Ishikawa (cell line): ENCODE measurements at regions not wholly inside any gene's neighbourhood (a gene's known extent, or its start where the extent isn't known, plus 50 kb on each side); places are given as distances from the start of the nearest gene placed in this dataset.

ENCODE experiments used
- CEBPB ChIP-seq: IDR thresholded peaks from 2 replicates; pipeline ENCODE4 v1.6.1; 2012
- CREB1 ChIP-seq: IDR thresholded peaks from 2 replicates; pipeline ENCODE4 v1.6.1; 2012; ENCODE audit warnings: low read depth
- EGR1 ChIP-seq: IDR thresholded peaks from 2 replicates; pipeline ENCODE4 v1.6.1; 2012
- EP300 ChIP-seq: IDR thresholded peaks from 2 replicates; pipeline ENCODE4 v1.6.1; 2012; ENCODE audit warnings: borderline replicate concordance
- FOXM1 ChIP-seq: IDR thresholded peaks from 2 replicates; pipeline ENCODE4 v1.6.1; 2012; ENCODE audit warnings: low read depth, borderline replicate concordance
- MAX ChIP-seq: IDR thresholded peaks from 2 replicates; pipeline ENCODE4 v1.6.1; 2012
- NFIC ChIP-seq: IDR thresholded peaks from 2 replicates; pipeline ENCODE4 v1.6.1; 2012
- RAD21 ChIP-seq: IDR thresholded peaks from 2 replicates; pipeline ENCODE4 v1.6.1; 2012; ENCODE audit warnings: low read depth
- REST ChIP-seq: IDR thresholded peaks from 2 replicates; pipeline ENCODE4 v1.6.1; 2012; ENCODE audit warnings: low read depth, mild to moderate bottlenecking
- TAF1 ChIP-seq: IDR thresholded peaks from 2 replicates; pipeline ENCODE4 v1.6.1; 2012; ENCODE audit warnings: low read depth, mild to moderate bottlenecking
- TCF12 ChIP-seq: IDR thresholded peaks from 2 replicates; pipeline ENCODE4 v1.6.1; 2012; ENCODE audit warnings: low read depth
- TEAD4 ChIP-seq: IDR thresholded peaks from 2 replicates; pipeline ENCODE4 v1.6.1; 2012
- YY1 ChIP-seq: IDR thresholded peaks from 2 replicates; pipeline ENCODE4 v1.6.1; 2012; ENCODE audit warnings: low read depth
- ZBTB7A ChIP-seq: IDR thresholded peaks from 2 replicates; pipeline ENCODE4 v1.6.1; 2012; ENCODE audit warnings: low read depth
- TF ChIP-seq, protein P1 (sequence below): IDR thresholded peaks from 2 replicates; pipeline ENCODE4 v1.6.1; 2012

DNA sequence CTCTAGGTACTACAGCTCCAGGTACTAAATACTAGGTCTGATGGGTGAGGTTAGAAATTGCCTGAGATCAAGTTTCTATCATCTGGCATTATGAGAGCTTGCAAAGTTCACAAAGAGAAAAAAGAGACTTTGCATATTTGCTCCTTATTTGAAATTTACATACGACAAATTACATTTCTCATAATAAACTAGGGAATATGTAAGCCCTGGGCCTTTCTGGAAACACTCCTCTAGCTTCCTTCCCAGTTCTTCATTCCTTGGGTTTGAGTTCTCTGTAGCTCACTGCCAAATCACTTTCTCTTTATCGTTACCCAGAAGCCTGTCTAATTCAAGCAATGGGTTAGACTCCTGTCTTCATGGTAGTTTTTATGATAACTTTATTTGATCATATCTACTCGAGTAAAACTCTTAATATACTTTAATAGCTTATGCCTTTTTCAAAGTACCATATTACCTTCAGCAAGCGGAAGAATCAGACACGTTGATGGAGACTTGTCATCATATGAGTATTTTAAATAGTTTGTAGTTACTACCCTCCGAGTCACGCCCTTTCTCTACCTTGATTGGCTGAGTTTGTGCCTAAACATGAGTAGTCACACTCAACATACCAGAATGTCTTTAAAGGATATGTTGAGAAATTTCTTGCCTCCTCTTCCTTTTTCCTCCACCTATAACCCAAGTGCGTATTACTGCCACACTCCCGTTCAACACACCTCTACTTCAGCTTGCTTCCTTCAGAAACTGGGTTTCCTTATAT, 150.5 kb downstream of the DKK1 start:
- TF ChIP-seq CEBPB (no peak), EP300 (no peak), ZBTB7A (no peak), REST (no peak), CREB1 (no peak), TCF12 (no peak), TAF1 (no peak), YY1 (no peak), TEAD4 (no peak), EGR1 (no peak), RAD21 (no peak), FOXM1 (no peak), NFIC (no peak), MAX (no peak)
- TF ChIP-seq, protein P1, sequence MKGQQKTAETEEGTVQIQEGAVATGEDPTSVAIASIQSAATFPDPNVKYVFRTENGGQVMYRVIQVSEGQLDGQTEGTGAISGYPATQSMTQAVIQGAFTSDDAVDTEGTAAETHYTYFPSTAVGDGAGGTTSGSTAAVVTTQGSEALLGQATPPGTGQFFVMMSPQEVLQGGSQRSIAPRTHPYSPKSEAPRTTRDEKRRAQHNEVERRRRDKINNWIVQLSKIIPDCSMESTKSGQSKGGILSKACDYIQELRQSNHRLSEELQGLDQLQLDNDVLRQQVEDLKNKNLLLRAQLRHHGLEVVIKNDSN: no peak

DNA sequence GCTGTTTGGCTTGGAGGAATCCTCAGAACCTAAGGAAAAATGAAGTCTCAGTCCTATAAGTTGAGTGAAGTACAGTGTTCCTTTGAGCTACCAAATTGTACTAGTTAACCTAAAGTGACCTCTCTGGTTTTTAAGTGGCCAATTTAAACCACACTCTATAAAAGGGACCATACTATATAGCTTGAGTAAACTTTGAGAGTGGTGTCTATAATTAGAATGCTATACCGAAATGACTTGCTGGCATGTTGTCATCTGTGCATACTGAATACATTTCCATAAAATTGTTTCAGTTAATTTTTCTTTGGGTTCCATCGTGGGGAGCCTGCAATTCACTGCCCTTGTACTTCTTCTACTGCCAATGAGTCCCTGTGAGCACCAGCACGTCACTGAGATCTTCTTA, 151.1 kb downstream of the DKK1 start:
- TF ChIP-seq TCF12 (no peak), RAD21 (no peak), CREB1 (no peak), EGR1 (no peak), EP300 (no peak), NFIC (no peak), TAF1 (no peak), TEAD4 (no peak), REST (no peak), CEBPB (no peak), ZBTB7A (no peak), FOXM1 (no peak), YY1 (no peak), MAX (no peak)
- TF ChIP-seq, protein P1: no peak

GRCh38 chr10:52466464-52466863, 152.4 kb downstream of the DKK1 start:
- TF ChIP-seq EP300: no peak
- TF ChIP-seq MAX: no peak
- no peak for TF ChIP-seq YY1
- TF ChIP-seq NFIC: no peak
- no peak for TF ChIP-seq REST
- TF ChIP-seq EGR1: no peak
- no peak for TF ChIP-seq TAF1
- no peak for TF ChIP-seq FOXM1
- TF ChIP-seq, protein P1: no peak
- no peak for TF ChIP-seq ZBTB7A
- TF ChIP-seq CEBPB: no peak
- TF ChIP-seq RAD21: no peak
- no peak for TF ChIP-seq TEAD4
- no peak for TF ChIP-seq TCF12
